T-helper 2 cell treated with Interferon-gamma antibody and Interleukin-4, amounts not matched to agents 5 μg/mL and 100 μg/mL, for 36 hours (primary cell): ENCODE measurements at regions not wholly inside any gene's neighbourhood (a gene's known extent, or its start where the extent isn't known, plus 50 kb on each side); places are given as distances from the start of the nearest gene placed in this dataset.

ENCODE experiments used
- DNase-seq: peaks from one replicate; pipeline ENCODE4 v3.0.0; 2021; ENCODE audit warnings: low spot score
- H3K27ac Mint-ChIP-seq: one replicate; pipeline ENCODE4 v1.8.0; 2021; ENCODE audit warnings: mild to moderate bottlenecking, mixed read lengths
- H3K27me3 Mint-ChIP-seq: one replicate; pipeline ENCODE4 v1.8.0; 2021; ENCODE audit warnings: low read depth, mixed read lengths
- H3K36me3 Mint-ChIP-seq: one replicate; pipeline ENCODE4 v1.8.0; 2021; ENCODE audit warnings: low read depth, mixed read lengths
- H3K4me1 Mint-ChIP-seq: one replicate; pipeline ENCODE4 v1.8.0; 2021; ENCODE audit warnings: low read depth, mixed read lengths
- H3K4me3 Mint-ChIP-seq: one replicate; pipeline ENCODE4 v1.8.0; 2022; ENCODE audit warnings: mild to moderate bottlenecking, moderate library complexity, mixed read lengths
- H3K9me3 Mint-ChIP-seq: one replicate; pipeline ENCODE4 v1.8.0; 2021; ENCODE audit warnings: mixed read lengths

DNA sequence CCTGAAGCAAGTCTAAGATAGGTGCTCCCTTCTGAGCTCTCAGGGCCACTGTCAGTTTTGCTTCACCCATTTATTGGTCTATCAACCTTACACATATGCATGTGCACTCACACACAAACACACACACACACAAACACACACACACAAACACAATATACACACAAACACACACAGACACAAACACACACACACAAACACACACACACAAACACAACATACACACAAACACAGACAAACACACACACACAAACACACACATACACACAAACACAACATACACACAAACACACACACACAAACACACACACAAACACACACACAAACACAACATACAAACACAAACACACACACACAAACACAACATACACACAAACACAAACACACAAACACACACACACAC is 181.6 kb upstream of the KLHL29 start:
- no peaks in the 10 kb centered on the region for H3K27me3 Mint-ChIP-seq
- H3K4me1 Mint-ChIP-seq: no peaks in the 10 kb centered on the region
- H3K9me3 Mint-ChIP-seq: no peaks in the 10 kb centered on the region
- no peaks in the 10 kb centered on the region for H3K36me3 Mint-ChIP-seq
- no peak overlapping the region for H3K4me3 Mint-ChIP-seq
- DNase-seq: no peak
- no peak overlapping the region for H3K27ac Mint-ChIP-seq

DNA sequence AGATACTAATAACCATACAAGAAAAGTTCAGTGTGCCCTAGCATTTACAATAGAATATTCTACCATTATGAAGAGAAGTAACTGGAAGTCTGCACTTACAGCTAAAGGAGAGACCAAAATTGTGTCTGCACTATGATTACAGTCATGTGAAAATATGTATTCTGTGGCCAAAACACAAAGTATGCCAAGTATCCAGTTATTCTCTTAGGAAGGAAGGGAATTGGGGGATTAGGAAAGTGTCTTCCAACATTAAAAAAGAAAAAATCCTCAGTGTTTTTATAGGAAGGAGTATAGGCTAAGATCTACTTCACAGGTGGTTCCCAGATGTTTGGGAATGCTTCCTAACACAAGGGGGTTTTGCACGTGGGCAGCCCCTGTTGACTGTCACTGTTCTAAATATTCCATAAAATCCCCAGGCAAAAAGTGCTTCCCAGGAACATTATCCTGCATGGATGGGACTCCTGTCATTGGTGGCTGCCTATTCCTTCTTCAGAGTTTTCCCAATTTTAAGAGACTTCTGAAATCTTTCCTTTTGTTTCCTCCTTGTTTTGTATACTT is 180.2 kb upstream of the KLHL29 start:
- no peaks in the 10 kb centered on the region for H3K27me3 Mint-ChIP-seq
- H3K4me3 Mint-ChIP-seq: no peak overlapping the region
- H3K9me3 Mint-ChIP-seq: no peaks in the 10 kb centered on the region
- H3K36me3 Mint-ChIP-seq: no peaks in the 10 kb centered on the region
- DNase-seq: no peak
- H3K4me1 Mint-ChIP-seq: no peaks in the 10 kb centered on the region
- H3K27ac Mint-ChIP-seq: no peak overlapping the region

DNA sequence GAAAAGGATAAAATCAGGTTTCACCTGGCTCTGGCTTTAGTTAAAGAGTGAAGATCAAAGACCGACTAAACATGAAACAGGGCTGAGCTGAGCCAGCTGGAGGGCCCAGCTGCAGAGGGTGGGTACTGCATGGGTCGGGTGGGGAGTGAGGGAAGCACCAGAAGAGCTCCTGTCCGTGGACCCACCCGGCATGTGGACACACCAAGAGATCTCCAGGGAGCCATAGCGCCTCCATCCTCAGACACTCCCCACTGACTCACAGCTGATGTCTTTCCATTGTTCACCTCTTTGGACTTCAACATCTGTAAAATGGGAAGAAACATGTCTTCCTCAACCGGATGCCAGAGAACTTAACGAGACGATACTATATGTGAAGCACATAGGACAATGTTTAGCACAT is 178.3 kb upstream of the KLHL29 start:
- Mint-ChIP-seq H3K9me3 (no peaks in the 10 kb centered on the region), H3K27me3 (no peaks in the 10 kb centered on the region)
- DNase-seq: no peak

DNA sequence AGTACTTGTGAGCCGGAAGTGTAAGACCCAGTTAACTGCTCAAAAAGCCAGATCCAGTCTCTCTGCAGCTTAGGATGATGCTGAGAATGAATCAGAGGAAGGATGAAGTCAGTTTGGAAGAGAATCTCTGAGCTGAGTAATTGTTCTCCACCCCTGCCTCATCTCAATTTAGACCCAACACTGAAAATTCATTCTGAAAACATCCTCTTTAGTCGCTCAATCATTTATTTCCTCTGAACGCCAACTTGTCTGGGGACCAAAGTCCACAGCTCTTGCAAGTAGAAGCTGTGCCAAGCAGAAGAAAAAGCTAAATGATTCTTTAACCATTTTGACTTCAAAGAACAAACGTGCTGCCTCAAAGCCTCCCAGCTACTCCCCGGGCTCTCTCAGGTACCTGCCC is 177.1 kb upstream of the KLHL29 start:
- H3K4me1 Mint-ChIP-seq: no peaks in the 10 kb centered on the region
- no peaks in the 10 kb centered on the region for H3K9me3 Mint-ChIP-seq
- no peak for DNase-seq
- H3K4me3 Mint-ChIP-seq: no peak overlapping the region
- H3K27ac Mint-ChIP-seq: no peak overlapping the region
- H3K27me3 Mint-ChIP-seq: no peaks in the 10 kb centered on the region
- H3K36me3 Mint-ChIP-seq: no peaks in the 10 kb centered on the region

More for the DNA sequence above, 178.3 kb upstream of the KLHL29 start:
- H3K36me3 Mint-ChIP-seq: no peaks in the 10 kb centered on the region
- H3K27ac Mint-ChIP-seq: no peak overlapping the region
- no peaks in the 10 kb centered on the region for H3K4me1 Mint-ChIP-seq
- H3K4me3 Mint-ChIP-seq: no peak overlapping the region

DNA sequence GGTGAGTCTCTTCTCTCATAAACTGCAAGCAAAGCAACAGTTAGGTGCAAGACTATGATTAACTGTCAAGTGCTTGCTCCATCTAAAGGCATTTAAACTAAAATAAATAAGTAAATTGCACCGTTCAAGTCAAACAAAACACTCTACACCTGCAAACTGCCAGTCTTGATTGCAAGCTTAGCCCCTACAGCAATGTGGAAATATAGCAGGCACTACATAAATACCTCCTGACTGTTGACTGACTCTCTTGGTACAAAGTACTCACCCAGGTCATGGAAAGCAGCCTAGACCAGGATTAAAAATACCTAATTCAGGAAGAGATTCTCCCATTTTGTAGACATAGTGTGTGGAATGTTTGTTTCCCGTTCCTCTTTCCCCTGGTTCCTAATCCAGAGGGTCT is 176.6 kb upstream of the KLHL29 start:
- Mint-ChIP-seq H3K4me1 (no peaks in the 10 kb centered on the region), H3K36me3 (no peaks in the 10 kb centered on the region), H3K4me3 (no peak overlapping the region), H3K27me3 (no peaks in the 10 kb centered on the region), H3K9me3 (no peaks in the 10 kb centered on the region), H3K27ac (no peak overlapping the region)
- no peak for DNase-seq

- Mint-ChIP-seq H3K27me3 (no peaks in the 10 kb centered on the region), H3K4me3 (no peak overlapping the region)
Observed at GRCh38 chr2:23209059-23209458, 175.9 kb upstream of the KLHL29 start.

DNA sequence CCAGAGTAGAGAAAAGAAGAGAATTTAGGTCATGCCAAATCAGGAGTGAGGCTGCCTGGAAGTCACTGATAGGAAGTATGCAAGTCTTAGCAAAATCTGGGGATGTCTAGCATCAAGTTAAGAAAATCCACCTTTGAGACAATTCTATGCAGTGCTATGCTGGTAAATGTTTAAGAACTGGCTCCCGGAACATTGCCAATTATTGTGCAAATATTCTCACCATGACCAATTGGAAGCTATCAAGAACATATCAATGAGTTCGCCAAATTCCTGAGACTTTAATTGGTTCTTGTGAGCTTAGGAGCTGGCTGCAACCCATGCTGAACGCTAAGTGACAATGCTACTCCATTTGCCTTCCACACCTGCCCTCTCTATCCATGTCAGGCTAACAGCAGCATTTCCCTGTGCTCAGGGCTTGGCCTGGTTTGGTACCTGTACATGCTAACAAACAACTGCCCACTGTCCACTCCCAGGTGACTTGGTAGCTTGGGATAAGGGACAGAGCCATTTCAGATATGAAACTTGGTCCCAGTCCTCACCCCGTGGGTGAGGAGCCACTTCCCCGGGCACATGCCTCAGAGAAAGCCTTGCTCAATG is 172.9 kb upstream of the KLHL29 start:
- no peak for DNase-seq
- Mint-ChIP-seq H3K27ac (no peak overlapping the region), H3K36me3 (no peaks in the 10 kb centered on the region), H3K9me3 (no peaks in the 10 kb centered on the region), H3K4me3 (no peak overlapping the region), H3K27me3 (no peaks in the 10 kb centered on the region), H3K4me1 (no peaks in the 10 kb centered on the region)

More at GRCh38 chr2:23209059-23209458, 175.9 kb upstream of the KLHL29 start:
- H3K36me3 Mint-ChIP-seq: no peaks in the 10 kb centered on the region
- H3K9me3 Mint-ChIP-seq: no peaks in the 10 kb centered on the region
- H3K27ac Mint-ChIP-seq: no peak overlapping the region
- no peaks in the 10 kb centered on the region for H3K4me1 Mint-ChIP-seq
- DNase-seq: no peak

GRCh38 chr2:23213196-23213595 is 171.8 kb upstream of the KLHL29 start:
- Mint-ChIP-seq H3K9me3 (no peaks in the 10 kb centered on the region), H3K27me3 (no peaks in the 10 kb centered on the region), H3K4me1 (no peaks in the 10 kb centered on the region), H3K4me3 (no peak overlapping the region), H3K27ac (no peak overlapping the region), H3K36me3 (no peaks in the 10 kb centered on the region)
- DNase-seq: no peak

GRCh38 chr2:23215016-23215415 is 170.0 kb upstream of the KLHL29 start:
- Mint-ChIP-seq H3K36me3 (no peaks in the 10 kb centered on the region), H3K9me3 (no peaks in the 10 kb centered on the region), H3K27me3 (no peaks in the 10 kb centered on the region), H3K27ac (no peak overlapping the region), H3K4me3 (no peak overlapping the region), H3K4me1 (no peaks in the 10 kb centered on the region)
- no peak for DNase-seq

- H3K4me1 Mint-ChIP-seq: no peaks in the 10 kb centered on the region
- H3K36me3 Mint-ChIP-seq: no peaks in the 10 kb centered on the region
- no peak for DNase-seq
- H3K27me3 Mint-ChIP-seq: no peaks in the 10 kb centered on the region
- no peaks in the 10 kb centered on the region for H3K9me3 Mint-ChIP-seq
- H3K27ac Mint-ChIP-seq: no peak overlapping the region
- H3K4me3 Mint-ChIP-seq: no peak overlapping the region
Observed at GRCh38 chr2:23219666-23220065, 165.3 kb upstream of the KLHL29 start.

DNA sequence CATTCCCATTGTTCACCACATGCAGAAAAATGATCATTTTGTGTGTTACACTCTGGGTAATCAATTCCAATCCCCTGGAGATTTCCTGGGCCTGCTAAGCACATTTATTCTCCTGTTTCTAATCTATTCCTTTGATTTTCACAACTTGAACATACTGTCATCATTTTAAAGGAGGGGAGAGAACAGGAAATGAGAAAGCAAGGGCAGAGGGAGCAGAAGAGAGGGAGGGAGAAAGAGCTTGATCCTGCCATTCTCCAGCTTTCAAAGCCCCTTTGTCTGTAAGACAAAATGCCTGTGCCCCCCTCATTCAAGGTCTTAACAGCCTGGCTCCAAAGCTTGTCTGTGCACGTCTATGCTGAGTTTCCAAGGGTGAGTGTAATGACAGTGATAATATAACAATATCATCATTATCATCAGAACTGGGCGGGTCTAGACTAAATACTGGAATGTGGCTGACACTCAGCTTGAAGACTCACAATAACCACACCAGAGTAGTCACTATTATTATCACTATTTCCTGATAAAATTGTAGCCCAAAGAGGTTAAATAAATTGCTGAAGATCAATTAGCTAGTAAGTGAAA is 164.4 kb upstream of the KLHL29 start:
- Mint-ChIP-seq H3K4me1 (no peaks in the 10 kb centered on the region), H3K36me3 (no peaks in the 10 kb centered on the region), H3K9me3 (no peaks in the 10 kb centered on the region), H3K27ac (no peak overlapping the region), H3K4me3 (no peak overlapping the region), H3K27me3 (no peaks in the 10 kb centered on the region)
- DNase-seq: no peak

GRCh38 chr2:23221236-23221635 is 163.7 kb upstream of the KLHL29 start:
- DNase-seq: no peak
- no peaks in the 10 kb centered on the region for H3K9me3 Mint-ChIP-seq
- H3K27me3 Mint-ChIP-seq: no peaks in the 10 kb centered on the region
- no peak overlapping the region for H3K4me3 Mint-ChIP-seq
- H3K36me3 Mint-ChIP-seq: no peaks in the 10 kb centered on the region
- no peak overlapping the region for H3K27ac Mint-ChIP-seq
- no peaks in the 10 kb centered on the region for H3K4me1 Mint-ChIP-seq

GRCh38 chr2:23221901-23222300 is 163.1 kb upstream of the KLHL29 start:
- H3K4me1 Mint-ChIP-seq: no peaks in the 10 kb centered on the region
- no peaks in the 10 kb centered on the region for H3K27me3 Mint-ChIP-seq
- H3K4me3 Mint-ChIP-seq: no peak overlapping the region
- no peak for DNase-seq
- H3K27ac Mint-ChIP-seq: no peak overlapping the region
- no peaks in the 10 kb centered on the region for H3K36me3 Mint-ChIP-seq
- no peaks in the 10 kb centered on the region for H3K9me3 Mint-ChIP-seq

DNA sequence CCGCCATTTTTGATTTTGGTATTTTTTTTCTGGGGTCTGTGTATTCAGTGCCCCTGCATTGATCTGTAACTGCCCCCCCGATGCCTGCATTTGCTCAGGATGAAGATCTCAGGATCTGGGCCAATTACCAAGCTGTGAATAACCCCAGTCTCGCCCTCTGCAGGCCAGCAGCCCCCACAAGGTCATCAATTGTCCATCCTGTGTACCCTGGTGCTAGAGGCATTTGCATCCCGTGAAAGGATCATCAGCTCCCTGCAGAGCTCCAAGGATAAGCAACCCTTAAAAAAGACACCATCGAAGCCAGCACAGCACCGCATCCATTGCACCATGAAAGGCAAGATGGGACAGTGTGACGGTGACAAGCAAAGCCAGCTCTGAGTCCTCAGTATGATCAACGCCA is 154.1 kb upstream of the KLHL29 start:
- Mint-ChIP-seq H3K4me1 (no peaks in the 10 kb centered on the region), H3K4me3 (no peak overlapping the region), H3K9me3 (no peaks in the 10 kb centered on the region), H3K36me3 (no peaks in the 10 kb centered on the region), H3K27me3 (no peaks in the 10 kb centered on the region), H3K27ac (no peak overlapping the region)
- no peak for DNase-seq

GRCh38 chr2:23231865-23232264 is 153.1 kb upstream of the KLHL29 start:
- no peaks in the 10 kb centered on the region for H3K36me3 Mint-ChIP-seq
- no peaks in the 10 kb centered on the region for H3K4me1 Mint-ChIP-seq
- no peaks in the 10 kb centered on the region for H3K9me3 Mint-ChIP-seq
- H3K27ac Mint-ChIP-seq: no peak overlapping the region
- no peak overlapping the region for H3K4me3 Mint-ChIP-seq
- DNase-seq: no peak
- H3K27me3 Mint-ChIP-seq: no peaks in the 10 kb centered on the region
